ENCODE measurements at regions not wholly inside any gene's neighbourhood (a gene's known extent, or its start where the extent isn't known, plus 50 kb on each side); places are given as distances from the start of the nearest gene placed in this dataset.

- TF ChIP-seq CTCF (IDR thresholded peaks at IDR 0.05 in 4 of 5, conservative IDR thresholded peaks at IDR 0.05 in 1 of 5) (no peak), POLR2A (IDR thresholded peaks at IDR 0.05) (no peak)
Measured at GRCh38 chr14:58963873-58964597, 224.4 kb upstream of the DAAM1 start.

Data from gastrocnemius medialis (tissue), 4 donors.